MM.1S (cell line): ENCODE measurements at regions not wholly inside any gene's neighbourhood (a gene's known extent, or its start where the extent isn't known, plus 50 kb on each side); places are given as distances from the start of the nearest gene placed in this dataset.

Experiments
- DNase-seq: peaks from one replicate; pipeline ENCODE4 v3.0.0-alpha.2; 2015
- H2AFZ ChIP-seq: fragments of 300-600 bp; sonication (generic); 2 replicates; pipeline ENCODE4 v1.6.0; 2016; ENCODE audit warnings: antibody characterized with exemption, low read length
- H3F3A ChIP-seq: fragments of 300-600 bp; sonication (generic); 2 replicates; pipeline ENCODE4 v1.6.1; 2016; ENCODE audit warnings: mild to moderate bottlenecking, antibody characterized with exemption, low read length, moderate library complexity, mixed read lengths; ENCODE audit not compliant: insufficient read depth
- H3K27ac ChIP-seq: fragments of 300-600 bp; sonication (generic); 2 replicates; pipeline ENCODE4 v1.5.1; 2016; ENCODE audit warnings: mild to moderate bottlenecking, low read length
- H3K27me3 ChIP-seq: fragments of 300-600 bp; sonication (generic); replicated peaks from 2 replicates; pipeline ENCODE4 v1.6.0; 2016; ENCODE audit warnings: low read length; ENCODE audit not compliant: insufficient read depth
- H3K36me3 ChIP-seq: fragments of 300-600 bp; sonication (generic); replicated peaks from 2 replicates; pipeline ENCODE4 v1.6.1; 2016; ENCODE audit warnings: mild to moderate bottlenecking, low read length, mixed read lengths; ENCODE audit not compliant: insufficient read depth
- H3K4me1 ChIP-seq: fragments of 300-600 bp; sonication (generic); 2 replicates; pipeline ENCODE4 v1.6.1; 2016; ENCODE audit warnings: low read length, mixed read lengths
- H3K4me2 ChIP-seq: fragments of 300-600 bp; sonication (generic); 2 replicates; pipeline ENCODE4 v1.6.0; 2016; ENCODE audit warnings: low read depth, low read length
- H3K4me3 ChIP-seq: fragments of 300-600 bp; sonication (generic); 2 replicates; pipeline ENCODE4 v1.5.1; 2016; ENCODE audit warnings: low read length, mixed read lengths
- H3K79me2 ChIP-seq: fragments of 300-600 bp; sonication (generic); 2 replicates; pipeline ENCODE4 v1.6.1; 2016; ENCODE audit warnings: mixed run types, low read length, mixed read lengths
- H3K9ac ChIP-seq: fragments of 300-600 bp; sonication (generic); 2 replicates; pipeline ENCODE4 v1.6.1; 2016; ENCODE audit warnings: low read length, mixed read lengths
- H3K9me2 ChIP-seq: fragments of 300-600 bp; sonication (generic); replicated peaks from 2 replicates; pipeline ENCODE4 v1.6.1; 2016; ENCODE audit warnings: mild to moderate bottlenecking, low read length, mixed read lengths; ENCODE audit not compliant: insufficient read depth
- H3K9me3 ChIP-seq: fragments of 300-600 bp; sonication (generic); replicated peaks from 2 replicates; pipeline ENCODE4 v1.6.1; 2016; ENCODE audit warnings: mild to moderate bottlenecking, low read length, mixed read lengths; ENCODE audit not compliant: insufficient read depth
- H4K20me1 ChIP-seq: fragments of 300-600 bp; sonication (generic); 2 replicates; pipeline ENCODE4 v1.6.1; 2016; ENCODE audit warnings: mild to moderate bottlenecking, low read length, moderate library complexity, mixed read lengths; ENCODE audit not compliant: insufficient read depth
- CTCF ChIP-seq: fragments of 300-600 bp; sonication (generic); IDR thresholded peaks from 2 replicates; pipeline ENCODE4 v1.5.1; 2016; ENCODE audit warnings: antibody characterized with exemption, low read length, mixed read lengths
- EZH2 ChIP-seq: fragments of 300-600 bp; sonication (generic); optimal IDR thresholded peaks from 2 replicates; pipeline ENCODE3; 2017; ENCODE audit warnings: low read depth, mild to moderate bottlenecking, antibody characterized with exemption, low read length, mixed read lengths
- EZH2phosphoT487 ChIP-seq: fragments of 300-600 bp; sonication (generic); IDR thresholded peaks from 2 replicates; pipeline ENCODE4 v1.6.1; 2018; ENCODE audit warnings: antibody characterized with exemption, low read length

DNA sequence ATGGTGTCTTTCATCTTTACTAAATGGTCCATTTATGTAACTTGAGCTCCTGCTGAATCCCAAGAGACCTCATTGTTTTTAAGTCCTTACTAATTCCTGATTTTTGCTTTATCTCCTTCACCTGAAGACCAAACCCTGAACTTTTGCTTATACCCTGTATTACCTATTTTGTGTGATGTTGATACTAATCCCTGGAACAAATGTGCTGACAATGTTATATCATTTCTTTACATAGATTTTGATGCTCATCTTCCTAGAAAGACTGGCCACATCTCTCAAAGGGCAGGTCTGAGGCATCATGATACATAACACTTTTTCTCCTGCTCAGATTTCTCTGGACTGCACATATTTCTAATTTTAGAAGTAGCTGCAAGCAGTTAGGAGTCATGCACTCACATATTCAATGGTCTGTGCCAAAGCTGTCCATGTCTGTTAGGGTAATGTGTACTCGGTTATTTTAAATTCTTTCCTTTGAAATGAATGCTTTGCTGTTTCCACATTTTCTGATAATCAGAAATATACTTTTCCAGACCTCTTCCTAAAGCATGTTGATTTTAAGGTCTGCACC lies 427.9 kb upstream of the HNRNPA3 start:
- no peaks in the 10 kb centered on the region for H4K20me1 ChIP-seq
- H3K4me3 ChIP-seq, result no peak overlapping the region
- peaks cover 6% of the 10 kb centered on the region for H3K4me1 ChIP-seq
- no peaks in the 10 kb centered on the region for H3K27me3 ChIP-seq
- H3K9me3 ChIP-seq, result no peaks in the 10 kb centered on the region
- H3K9ac ChIP-seq, result no peak overlapping the region
- no peaks in the 10 kb centered on the region for H3K36me3 ChIP-seq
- no peaks in the 10 kb centered on the region for H3F3A ChIP-seq
- H3K4me2 ChIP-seq, result no peak overlapping the region
- no peak overlapping the region for H3K27ac ChIP-seq
- no peak for TF ChIP-seq CTCF
- no peak for TF ChIP-seq EZH2
- no peak for TF ChIP-seq EZH2phosphoT487
- H3K9me2 ChIP-seq, result no peaks in the 10 kb centered on the region
- no peak for DNase-seq
- H3K79me2 ChIP-seq, result no peaks in the 10 kb centered on the region
- no peak overlapping the region for H2AFZ ChIP-seq

DNA sequence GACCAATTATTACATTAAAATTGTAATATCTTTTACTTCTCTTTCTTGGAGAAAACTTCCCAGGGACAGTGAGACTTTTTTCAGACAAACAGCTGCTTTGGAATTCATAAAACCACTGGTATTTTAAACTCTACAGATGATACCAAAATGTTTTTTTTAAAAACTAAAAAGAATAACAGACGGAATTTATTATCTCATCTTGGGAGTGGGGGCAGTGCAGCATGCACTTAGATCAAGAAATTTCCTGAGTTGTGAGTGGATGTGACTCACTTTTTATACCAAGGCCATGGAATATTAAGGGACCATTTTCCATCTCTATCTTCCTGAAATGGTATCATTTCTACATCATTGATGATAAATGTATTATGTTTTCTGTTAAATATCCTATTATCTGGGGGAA lies 422.8 kb upstream of the HNRNPA3 start:
- Histone ChIP-seq H3K9ac (no peak overlapping the region), H3K4me1 (no peaks in the 10 kb centered on the region), H3K36me3 (no peaks in the 10 kb centered on the region), H3K4me3 (no peak overlapping the region), H3K27me3 (no peaks in the 10 kb centered on the region), H3K4me2 (no peak overlapping the region), H3F3A (no peaks in the 10 kb centered on the region), H3K27ac (no peak overlapping the region), H2AFZ (no peak overlapping the region), H3K79me2 (no peaks in the 10 kb centered on the region), H4K20me1 (no peaks in the 10 kb centered on the region), H3K9me3 (no peaks in the 10 kb centered on the region), H3K9me2 (no peaks in the 10 kb centered on the region)
- no peak for DNase-seq
- no peak for TF ChIP-seq CTCF
- TF ChIP-seq EZH2, result no peak
- TF ChIP-seq EZH2phosphoT487, result no peak

GRCh38 chr2:176790468-176790867 lies 422.1 kb upstream of the HNRNPA3 start:
- no peaks in the 10 kb centered on the region for H3K36me3 ChIP-seq
- H3K27me3 ChIP-seq, result no peaks in the 10 kb centered on the region
- TF ChIP-seq EZH2phosphoT487 (no peak), CTCF (no peak), EZH2 (no peak)
- no peaks in the 10 kb centered on the region for H3K9me2 ChIP-seq
- H3K4me2 ChIP-seq, result no peak overlapping the region
- DNase-seq, result no peak
- no peak overlapping the region for H3K4me3 ChIP-seq
- no peak overlapping the region for H2AFZ ChIP-seq
- no peaks in the 10 kb centered on the region for H3F3A ChIP-seq
- no peaks in the 10 kb centered on the region for H3K4me1 ChIP-seq
- no peaks in the 10 kb centered on the region for H3K9me3 ChIP-seq
- H3K79me2 ChIP-seq, result no peaks in the 10 kb centered on the region
- no peaks in the 10 kb centered on the region for H4K20me1 ChIP-seq
- no peak overlapping the region for H3K27ac ChIP-seq
- H3K9ac ChIP-seq, result no peak overlapping the region
